HCT116 (cell line): ENCODE measurements at regions not wholly inside any gene's neighbourhood (a gene's known extent, or its start where the extent isn't known, plus 50 kb on each side); places are given as distances from the start of the nearest gene placed in this dataset.

ENCODE experiments used
- ATAC-seq: fragments of 200-7000 bp; cut with Tn5 transposase; 2 replicates; pipeline ENCODE4 v1.9.1; 2020; ENCODE audit warnings: mild to moderate bottlenecking, moderate library complexity
- BruUV-seq: library from RNA; stranded (reverse); fragments of 400-500 nt; replicated peaks from 2 replicates; lab custom pipeline; 2021; lab: Mats Ljungman, UMichigan
- CTCF ChIA-PET: fragments of 300-600 bp; sonication (Branson Sonifier 250); formaldehyde crosslinking; loops from one replicate; lab custom pipeline; 2021; ENCODE audit warnings: antibody characterized with exemption; lab: Charles Lee
- POLR2A ChIA-PET: fragments of 300-600, 350-600 bp; sonication (Branson Sonifier 250); formaldehyde crosslinking; loops from one replicate; lab custom pipeline; 2021; ENCODE audit warnings: antibody characterized with exemption; lab: Charles Lee
- RAD21 ChIA-PET, 2 experiments: fragments of 300-600 bp; sonication (Branson Sonifier 250); formaldehyde crosslinking; loops; one replicate each; lab custom pipeline; 2023; ENCODE audit warnings: low total read pairs in 2 of 2; ENCODE audit not compliant: uncharacterized antibody in 2 of 2, unreplicated experiment in 2 of 2, low non-redundant PET in 1 of 2; lab: Charles Lee
- DNase-seq: peaks from one replicate; pipeline ENCODE4 v3.0.0-alpha.2; 2010; ENCODE audit warnings: low read depth, low spot score
- H2AFZ ChIP-seq: fragments of 200-600 bp; shearing (Covaris generic), sonication (generic); 2 replicates; pipeline ENCODE4 v1.6.1; 2017; ENCODE audit warnings: low read depth, mixed run types, mixed read lengths, antibody characterized with exemption, low read length; ENCODE audit not compliant: poor library complexity, severe bottlenecking
- H3K27ac ChIP-seq: 2 replicates; pipeline ENCODE4 v1.5.1; 2012; ENCODE audit warnings: low read depth, low read length
- H3K27me3 ChIP-seq: fragments of 200-600 bp; sonication (generic); 2 replicates; pipeline ENCODE4 v1.6.1; 2016; ENCODE audit warnings: mixed run types, low read length, mixed read lengths; ENCODE audit not compliant: insufficient read depth
- H3K36me3 ChIP-seq, 2 experiments: fragments of 200-500 bp in 1 of 2; fragments of 200-600 bp in 1 of 2; sonication (Bioruptor generic) in 1 of 2; sonication (generic) in 1 of 2; 2 replicates each; pipeline versions ENCODE4 v1.5.1 to v1.6.1; 2014 to 2016; ENCODE audit warnings: low read length in 2 of 2, inconsistent platforms in 1 of 2, mixed read lengths in 1 of 2, mixed run types in 1 of 2; ENCODE audit not compliant: insufficient read depth in 2 of 2, control insufficient read depth in 1 of 2
- H3K4me1 ChIP-seq, 2 experiments: fragments of 200-600 bp in 1 of 2; sonication (generic) in 1 of 2; 2 replicates each; pipeline versions ENCODE4 v1.5.1 to v1.6.1; 2012 to 2017; ENCODE audit warnings: low read length in 2 of 2, inconsistent platforms in 1 of 2, mild to moderate bottlenecking in 1 of 2, mixed read lengths in 1 of 2, mixed run types in 1 of 2, moderate library complexity in 1 of 2; ENCODE audit not compliant: insufficient read depth in 2 of 2, control insufficient read depth in 1 of 2
- H3K4me2 ChIP-seq: fragments of 200-600 bp; sonication (generic); 2 replicates; pipeline ENCODE4 v1.6.1; 2017; ENCODE audit warnings: mixed run types, low read length, mixed read lengths
- H3K4me3 ChIP-seq, 2 experiments: fragments of 200-600 bp in 1 of 2; sonication (generic) in 1 of 2; replicated peaks in 1 of 2; 2 replicates each; pipeline ENCODE4 v1.5.1; 2011 to 2016; ENCODE audit warnings: low read length in 2 of 2, control low read depth in 1 of 2, low read depth in 1 of 2, mild to moderate bottlenecking in 1 of 2, mixed read lengths in 1 of 2, mixed run types in 1 of 2
- H3K79me2 ChIP-seq: fragments of 200-600 bp; sonication (generic); 2 replicates; pipeline ENCODE4 v1.6.1; 2017; ENCODE audit warnings: mild to moderate bottlenecking, mixed run types, low read length, moderate library complexity, mixed read lengths; ENCODE audit not compliant: insufficient read depth
- H3K9ac ChIP-seq: fragments of 200-600 bp; sonication (generic); 2 replicates; pipeline ENCODE4 v1.6.1; 2016; ENCODE audit warnings: low read length, mixed read lengths
- H3K9me2 ChIP-seq: fragments of 200-600 bp; sonication (generic), shearing (Covaris generic); 2 replicates; pipeline ENCODE4 v1.6.1; 2017; ENCODE audit warnings: mixed run types, mild to moderate bottlenecking, moderate library complexity; ENCODE audit not compliant: insufficient read depth
- H3K9me3 ChIP-seq, 2 experiments: fragments of 200-500 bp in 1 of 2; fragments of 200-600 bp in 1 of 2; sonication (Bioruptor generic) in 1 of 2; sonication (generic) in 1 of 2; 2 replicates each; pipeline ENCODE4 v1.6.1; 2014 to 2017; ENCODE audit warnings: low read length in 2 of 2, mixed read lengths in 2 of 2, inconsistent platforms in 1 of 2, low read depth in 1 of 2, mild to moderate bottlenecking in 1 of 2, mixed run types in 1 of 2, moderate library complexity in 1 of 2; ENCODE audit not compliant: control insufficient read depth in 1 of 2, insufficient read depth in 1 of 2
- H4K20me1 ChIP-seq: fragments of 200-600 bp; sonication (generic), shearing (Covaris generic); 2 replicates; pipeline ENCODE4 v1.6.1; 2017; ENCODE audit warnings: mixed run types, mild to moderate bottlenecking, moderate library complexity; ENCODE audit not compliant: insufficient read depth
- ATF3 ChIP-seq: IDR thresholded peaks from 2 replicates; pipeline ENCODE4 v1.6.1; 2012
- CBX3 ChIP-seq: IDR thresholded peaks from 2 replicates; pipeline ENCODE4 v1.6.1; 2012; ENCODE audit warnings: low read depth
- CEBPB ChIP-seq: IDR thresholded peaks from 2 replicates; pipeline ENCODE4 v1.6.1; 2012; ENCODE audit warnings: low read depth
- ELF1 ChIP-seq: IDR thresholded peaks from 2 replicates; pipeline ENCODE4 v1.6.1; 2012; ENCODE audit warnings: low read depth, borderline replicate concordance
- EZH2 ChIP-seq: fragments of 200-600 bp; sonication (generic); IDR thresholded peaks from 2 replicates; pipeline ENCODE4 v1.6.1; 2017; ENCODE audit warnings: antibody characterized with exemption, mixed run types
- JUND ChIP-seq: IDR thresholded peaks from 2 replicates; pipeline ENCODE4 v1.6.1; 2012
- POLR2A ChIP-seq: IDR thresholded peaks from 2 replicates; pipeline ENCODE4 v1.7.0; 2011; ENCODE audit warnings: borderline replicate concordance; ENCODE audit not compliant: insufficient read depth, insufficient read length; ENCODE audit errors: extremely low read depth
- POLR2AphosphoS5 ChIP-seq: IDR thresholded peaks from 2 replicates; pipeline ENCODE4 v1.6.1; 2011; ENCODE audit warnings: mild to moderate bottlenecking, low read depth, low read length, moderate library complexity
- RAD21 ChIP-seq: IDR thresholded peaks from 2 replicates; pipeline ENCODE4 v1.6.1; 2012; ENCODE audit warnings: low read depth, mild to moderate bottlenecking
- SIN3A ChIP-seq: IDR thresholded peaks from 2 replicates; pipeline ENCODE4 v1.6.1; 2012; ENCODE audit warnings: low read depth
- SP1 ChIP-seq: IDR thresholded peaks from 2 replicates; pipeline ENCODE4 v1.6.1; 2012; ENCODE audit warnings: low read depth
- YY1 ChIP-seq: IDR thresholded peaks from 2 replicates; pipeline ENCODE4 v1.6.1; 2011; ENCODE audit warnings: low read length, low read depth, moderate library complexity, mild to moderate bottlenecking; ENCODE audit not compliant: insufficient replicate concordance; ENCODE audit errors: extremely low read depth
- ZFX ChIP-seq: fragments of 450-650 bp; IDR thresholded peaks from 2 replicates; pipeline ENCODE4 v1.6.1; 2017
- intact Hi-C: fragments of 100-400 bp; cut with micrococcal nuclease; formaldehyde crosslinking; loops from 2 replicates; pipeline ENCODE4 v1.10.0; 2022
- TF ChIP-seq, protein P1 (sequence below): IDR thresholded peaks from 2 replicates; pipeline ENCODE4 v1.6.1; 2012
- TF ChIP-seq, protein P2 (sequence below): IDR thresholded peaks from 2 replicates; pipeline ENCODE4 v1.6.1; 2012; ENCODE audit warnings: low read depth

GRCh38 chr10:3704565-3705325 is 80.3 kb downstream of the KLF6 start:
- Histone ChIP-seq H3K27ac (no peak overlapping the region), H3K27me3 (no peaks in the 10 kb centered on the region), H3K9me3 (no peaks in the 10 kb centered on the region), H2AFZ (no peak overlapping the region), H3K79me2 (no peaks in the 10 kb centered on the region), H3K4me1 (no peaks in the 10 kb centered on the region), H3K4me2 (no peak overlapping the region), H3K9me2 (no peaks in the 10 kb centered on the region), H3K4me3 (no peak overlapping the region), H3K9ac (no peak overlapping the region), H3K36me3 (no peaks in the 10 kb centered on the region), H4K20me1 (no peaks in the 10 kb centered on the region)
- TF ChIP-seq, protein P1, sequence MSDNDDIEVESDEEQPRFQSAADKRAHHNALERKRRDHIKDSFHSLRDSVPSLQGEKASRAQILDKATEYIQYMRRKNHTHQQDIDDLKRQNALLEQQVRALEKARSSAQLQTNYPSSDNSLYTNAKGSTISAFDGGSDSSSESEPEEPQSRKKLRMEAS = no peak
- TF ChIP-seq EZH2 (no peak), CBX3 (no peak), JUND (no peak), CEBPB (no peak), RAD21 (no peak), SP1 (no peak), POLR2AphosphoS5 (no peak), SIN3A (no peak), ZFX (no peak), ATF3 (no peak), POLR2A (no peak), YY1 (no peak), ELF1 (no peak)
- TF ChIP-seq, protein P2, sequence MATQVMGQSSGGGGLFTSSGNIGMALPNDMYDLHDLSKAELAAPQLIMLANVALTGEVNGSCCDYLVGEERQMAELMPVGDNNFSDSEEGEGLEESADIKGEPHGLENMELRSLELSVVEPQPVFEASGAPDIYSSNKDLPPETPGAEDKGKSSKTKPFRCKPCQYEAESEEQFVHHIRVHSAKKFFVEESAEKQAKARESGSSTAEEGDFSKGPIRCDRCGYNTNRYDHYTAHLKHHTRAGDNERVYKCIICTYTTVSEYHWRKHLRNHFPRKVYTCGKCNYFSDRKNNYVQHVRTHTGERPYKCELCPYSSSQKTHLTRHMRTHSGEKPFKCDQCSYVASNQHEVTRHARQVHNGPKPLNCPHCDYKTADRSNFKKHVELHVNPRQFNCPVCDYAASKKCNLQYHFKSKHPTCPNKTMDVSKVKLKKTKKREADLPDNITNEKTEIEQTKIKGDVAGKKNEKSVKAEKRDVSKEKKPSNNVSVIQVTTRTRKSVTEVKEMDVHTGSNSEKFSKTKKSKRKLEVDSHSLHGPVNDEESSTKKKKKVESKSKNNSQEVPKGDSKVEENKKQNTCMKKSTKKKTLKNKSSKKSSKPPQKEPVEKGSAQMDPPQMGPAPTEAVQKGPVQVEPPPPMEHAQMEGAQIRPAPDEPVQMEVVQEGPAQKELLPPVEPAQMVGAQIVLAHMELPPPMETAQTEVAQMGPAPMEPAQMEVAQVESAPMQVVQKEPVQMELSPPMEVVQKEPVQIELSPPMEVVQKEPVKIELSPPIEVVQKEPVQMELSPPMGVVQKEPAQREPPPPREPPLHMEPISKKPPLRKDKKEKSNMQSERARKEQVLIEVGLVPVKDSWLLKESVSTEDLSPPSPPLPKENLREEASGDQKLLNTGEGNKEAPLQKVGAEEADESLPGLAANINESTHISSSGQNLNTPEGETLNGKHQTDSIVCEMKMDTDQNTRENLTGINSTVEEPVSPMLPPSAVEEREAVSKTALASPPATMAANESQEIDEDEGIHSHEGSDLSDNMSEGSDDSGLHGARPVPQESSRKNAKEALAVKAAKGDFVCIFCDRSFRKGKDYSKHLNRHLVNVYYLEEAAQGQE = no peak
- POLR2A ChIA-PET = no interaction called here
- intact Hi-C loops = no loop called here
- CTCF ChIA-PET = no interaction called here
- DNase-seq (no peak), ATAC-seq (no peak)
- BruUV-seq = no TSS peak
- RAD21 ChIA-PET = no interaction called here
